ENCODE measurements at regions not wholly inside any gene's neighbourhood (a gene's known extent, or its start where the extent isn't known, plus 50 kb on each side); places are given as distances from the start of the nearest gene placed in this dataset.

GRCh38 chr6:12423832-12424231 is 133.7 kb downstream of the EDN1 start:
- DNase-seq: no peak

- DNase-seq: no peak
These were observed 136.0 kb downstream of the EDN1 start for GRCh38 chr6:12426121-12426520.

- no peak for DNase-seq
These were observed 140.9 kb downstream of the EDN1 start for GRCh38 chr6:12431023-12431422.

- no peak for DNase-seq
These were observed 146.1 kb downstream of the EDN1 start for GRCh38 chr6:12436224-12436623.

- no peak for DNase-seq
These were observed 146.5 kb downstream of the EDN1 start for GRCh38 chr6:12436683-12437082.

- no peak for DNase-seq
These were observed 149.1 kb downstream of the EDN1 start for GRCh38 chr6:12439296-12439695.

GRCh38 chr6:12440981-12441380 is 150.8 kb downstream of the EDN1 start:
- no peak for DNase-seq

- DNase-seq: no peak
These were observed 152.3 kb downstream of the EDN1 start for GRCh38 chr6:12442455-12442854.

- DNase-seq: no peak
These were observed 156.2 kb downstream of the EDN1 start for GRCh38 chr6:12446394-12446793.

- DNase-seq: no peak
These were observed 159.3 kb downstream of the EDN1 start for GRCh38 chr6:12449447-12449846.

- DNase-seq: no peak
These were observed 160.3 kb downstream of the EDN1 start for GRCh38 chr6:12450467-12450866.

GRCh38 chr6:12456343-12456742 is 166.2 kb downstream of the EDN1 start:
- DNase-seq: no peak

GRCh38 chr6:12457094-12457493 is 166.9 kb downstream of the EDN1 start:
- DNase-seq: no peak

- no peak for DNase-seq
These were observed 168.4 kb downstream of the EDN1 start for GRCh38 chr6:12458558-12458957.

GRCh38 chr6:12459945-12460661 is 169.9 kb downstream of the EDN1 start:
- no peak for DNase-seq

- no peak for DNase-seq
These were observed 177.8 kb downstream of the EDN1 start for GRCh38 chr6:12467706-12468670.

GRCh38 chr6:12472601-12473038 is 182.5 kb downstream of the EDN1 start:
- no peak for DNase-seq

GRCh38 chr6:12473494-12473893 is 183.3 kb downstream of the EDN1 start:
- no peak for DNase-seq

- DNase-seq: no peak
These were observed 184.3 kb downstream of the EDN1 start for GRCh38 chr6:12474167-12475140.

- DNase-seq: no peak
These were observed 186.3 kb downstream of the EDN1 start for GRCh38 chr6:12476484-12476883.

GRCh38 chr6:12477616-12478015 is 187.5 kb downstream of the EDN1 start:
- no peak for DNase-seq

- DNase-seq: no peak
These were observed 188.8 kb downstream of the EDN1 start for GRCh38 chr6:12478921-12479320.

- DNase-seq: no peak
These were observed 189.3 kb downstream of the EDN1 start for GRCh38 chr6:12479451-12479850.

Measured in activated CD4-positive, CD25-positive, alpha-beta regulatory T cell (primary cell).